ENCODE measurements at regions not wholly inside any gene's neighbourhood (a gene's known extent, or its start where the extent isn't known, plus 50 kb on each side); places are given as distances from the start of the nearest gene placed in this dataset.

GRCh38 chr16:17877821-17878360 is 407.1 kb upstream of the XYLT1 start:
- no peaks in the 10 kb centered on the region for H3K4me1 Mint-ChIP-seq
- H3K4me3 Mint-ChIP-seq = no peak overlapping the region
- H3K9me3 Mint-ChIP-seq = peaks cover 0 to 4% (median 2%) of the 10 kb centered on the region in 3 donors
- H3K27ac Mint-ChIP-seq = no peak overlapping the region
- peaks cover 4% of the 10 kb centered on the region for H3K27me3 Mint-ChIP-seq
- no peaks in the 10 kb centered on the region for H3K36me3 Mint-ChIP-seq

- no peaks in the 10 kb centered on the region for H3K36me3 Mint-ChIP-seq
- no peaks in the 10 kb centered on the region for H3K4me1 Mint-ChIP-seq
- H3K4me3 Mint-ChIP-seq = no peak overlapping the region
- no peak overlapping the region for H3K27ac Mint-ChIP-seq
- peaks cover 3% of the 10 kb centered on the region for H3K27me3 Mint-ChIP-seq
- H3K9me3 Mint-ChIP-seq = peaks cover 0 to 1% (median 0%) of the 10 kb centered on the region in 3 donors
Observed at GRCh38 chr16:17866996-17867395, 396.2 kb upstream of the XYLT1 start.

- H3K9me3 Mint-ChIP-seq = no peaks in the 10 kb centered on the region
- no peak overlapping the region for H3K4me3 Mint-ChIP-seq
- H3K27me3 Mint-ChIP-seq = peaks cover 5% of the 10 kb centered on the region
- no peak overlapping the region for H3K27ac Mint-ChIP-seq
- no peaks in the 10 kb centered on the region for H3K4me1 Mint-ChIP-seq
- no peaks in the 10 kb centered on the region for H3K36me3 Mint-ChIP-seq
Observed at GRCh38 chr16:17861981-17862479, 391.3 kb upstream of the XYLT1 start.

- Mint-ChIP-seq H3K27ac (no peak overlapping the region), H3K36me3 (no peaks in the 10 kb centered on the region), H3K9me3 (peaks cover 0 to 9% (median 4%) of the 10 kb centered on the region in 3 donors), H3K4me1 (peaks cover 0 to 2% (median 0%) of the 10 kb centered on the region in 3 donors), H3K4me3 (no peak overlapping the region), H3K27me3 (peaks cover 5% of the 10 kb centered on the region)
Observed at GRCh38 chr16:17858061-17858460, 387.3 kb upstream of the XYLT1 start.

DNA sequence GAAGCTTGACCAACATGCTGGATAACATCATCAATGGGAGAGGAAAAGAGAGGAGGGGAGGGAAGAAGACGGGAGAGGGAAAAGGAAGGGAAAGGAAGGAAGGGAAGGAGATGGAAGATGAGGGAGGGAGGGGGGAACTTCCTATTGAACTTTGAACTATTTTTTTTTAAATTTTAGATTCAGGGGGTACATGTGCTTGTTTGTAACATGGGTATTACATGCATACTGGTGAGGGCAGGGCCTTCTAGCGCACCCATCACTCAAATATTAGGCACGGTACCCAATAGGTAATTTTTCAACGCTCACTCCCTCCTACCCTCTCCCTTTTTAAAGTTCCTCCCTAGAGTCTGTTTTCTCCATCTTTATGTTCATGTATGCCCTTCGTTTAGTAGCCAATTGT is 383.2 kb upstream of the XYLT1 start:
- Mint-ChIP-seq H3K4me3 (no peak overlapping the region), H3K4me1 (peaks cover 0 to 2% (median 0%) of the 10 kb centered on the region in 3 donors), H3K27me3 (no peaks in the 10 kb centered on the region), H3K36me3 (no peaks in the 10 kb centered on the region), H3K27ac (no peak overlapping the region), H3K9me3 (peaks cover 0 to 15% (median 7%) of the 10 kb centered on the region in 3 donors)

DNA sequence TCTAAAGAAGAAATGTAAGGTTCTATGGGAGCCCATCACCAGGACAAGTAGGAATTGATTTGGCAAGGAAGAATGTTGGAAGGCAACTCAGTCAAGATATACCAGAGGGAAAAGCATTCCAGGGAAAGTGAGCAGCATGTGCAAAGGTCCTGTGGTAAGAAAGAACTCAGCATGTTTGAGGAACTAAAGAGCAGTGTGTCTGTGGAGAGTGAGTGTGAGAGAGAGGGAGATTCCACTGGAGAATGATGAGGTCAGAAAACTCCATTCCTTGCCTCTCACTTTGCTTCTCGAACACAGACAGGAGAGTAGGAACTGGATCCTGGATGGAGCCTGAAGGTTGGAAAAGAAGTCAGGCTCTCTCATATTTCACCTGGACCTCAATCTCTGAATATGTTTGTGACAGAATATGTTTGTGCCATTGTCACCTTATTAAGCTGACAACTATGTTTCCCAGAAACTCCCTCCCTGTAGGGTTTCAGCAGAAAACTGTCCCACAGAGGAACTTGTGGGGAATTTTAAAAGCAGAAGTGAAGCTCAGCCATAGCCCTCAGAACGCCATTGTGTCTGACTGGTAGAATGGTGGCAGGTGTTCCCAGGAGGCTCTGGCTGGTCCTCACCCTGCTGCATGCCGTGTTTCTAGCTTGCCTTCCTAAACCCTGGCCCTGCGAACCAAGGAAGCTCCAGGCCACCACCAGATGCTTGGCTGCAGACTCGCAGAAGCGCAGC is 382.4 kb upstream of the XYLT1 start:
- Mint-ChIP-seq H3K4me3 (no peak overlapping the region), H3K4me1 (peaks cover 0 to 2% (median 0%) of the 10 kb centered on the region in 3 donors), H3K36me3 (no peaks in the 10 kb centered on the region), H3K9me3 (peaks cover 0 to 15% (median 7%) of the 10 kb centered on the region in 3 donors), H3K27me3 (no peaks in the 10 kb centered on the region), H3K27ac (no peak overlapping the region)

DNA sequence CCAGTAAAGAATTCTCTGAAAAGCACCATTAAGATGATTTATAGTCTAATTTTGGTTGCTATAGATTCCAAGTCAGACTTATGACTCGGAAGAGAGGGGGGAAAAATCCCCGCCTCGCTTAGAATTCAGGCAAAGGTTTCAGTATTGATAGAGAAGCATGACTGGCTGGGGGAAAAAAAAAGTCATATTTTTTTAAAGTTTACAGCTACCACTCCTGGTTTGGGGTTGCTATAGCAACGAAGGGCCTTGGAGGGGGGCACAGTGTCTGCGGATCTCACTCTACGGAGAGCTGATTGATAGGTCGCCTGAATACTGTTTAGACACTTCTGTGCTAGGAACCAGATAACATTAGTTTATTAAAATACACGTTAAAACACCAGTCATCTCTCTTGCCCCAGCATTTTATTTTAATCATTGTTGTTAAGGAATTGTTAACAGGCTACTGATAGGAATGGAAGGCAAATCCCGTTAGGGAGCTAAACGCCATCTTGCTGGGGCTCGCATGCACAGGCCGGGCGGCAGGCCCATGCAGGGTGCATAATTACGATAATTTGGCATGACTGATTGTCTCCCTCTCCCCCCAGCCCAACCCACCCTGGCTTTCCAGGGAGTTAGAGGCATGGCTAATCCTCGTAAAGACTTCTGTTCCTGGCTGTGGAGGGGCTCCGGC is 380.0 kb upstream of the XYLT1 start:
- H3K4me1 Mint-ChIP-seq = peaks cover 0 to 2% (median 0%) of the 10 kb centered on the region in 3 donors
- H3K27me3 Mint-ChIP-seq = no peaks in the 10 kb centered on the region
- no peak overlapping the region for H3K27ac Mint-ChIP-seq
- peaks cover 0 to 9% (median 5%) of the 10 kb centered on the region in 3 donors for H3K9me3 Mint-ChIP-seq
- no peak overlapping the region for H3K4me3 Mint-ChIP-seq
- no peaks in the 10 kb centered on the region for H3K36me3 Mint-ChIP-seq

- H3K4me1 Mint-ChIP-seq = no peaks in the 10 kb centered on the region
- no peak overlapping the region for H3K4me3 Mint-ChIP-seq
- no peaks in the 10 kb centered on the region for H3K27me3 Mint-ChIP-seq
- H3K27ac Mint-ChIP-seq = no peak overlapping the region
- no peaks in the 10 kb centered on the region for H3K36me3 Mint-ChIP-seq
- H3K9me3 Mint-ChIP-seq = peaks cover 0 to 3% (median 0%) of the 10 kb centered on the region in 3 donors
Observed at GRCh38 chr16:17847234-17847795, 376.6 kb upstream of the XYLT1 start.

DNA sequence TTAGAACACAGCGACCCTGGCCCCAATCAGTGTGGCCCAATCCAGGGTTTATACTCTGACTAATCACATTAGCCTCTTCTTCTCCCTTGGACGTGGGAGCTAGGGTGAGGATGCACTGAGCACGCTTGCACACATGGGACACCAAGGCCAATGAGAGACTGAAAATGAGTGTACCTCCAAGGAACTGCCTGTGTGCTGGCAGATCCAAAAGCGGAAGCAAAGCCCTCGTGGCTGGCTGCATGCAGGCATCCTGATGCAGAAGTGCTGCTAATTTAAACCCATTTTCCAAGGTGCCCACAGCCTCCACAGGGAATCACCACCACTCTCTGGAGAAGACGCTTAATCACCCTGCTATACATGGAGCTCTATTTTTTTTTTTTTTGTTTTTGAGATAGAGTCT is 375.3 kb upstream of the XYLT1 start:
- peaks cover 0 to 3% (median 0%) of the 10 kb centered on the region in 3 donors for H3K9me3 Mint-ChIP-seq
- no peaks in the 10 kb centered on the region for H3K4me1 Mint-ChIP-seq
- no peak overlapping the region for H3K4me3 Mint-ChIP-seq
- peak overlapping the region in 1 of 3 donors; percentile 72 for H3K27ac Mint-ChIP-seq
- H3K27me3 Mint-ChIP-seq = peaks cover 1% of the 10 kb centered on the region
- H3K36me3 Mint-ChIP-seq = no peaks in the 10 kb centered on the region

GRCh38 chr16:17845031-17845430 is 374.3 kb upstream of the XYLT1 start:
- H3K4me3 Mint-ChIP-seq = no peak overlapping the region
- H3K4me1 Mint-ChIP-seq = no peaks in the 10 kb centered on the region
- H3K36me3 Mint-ChIP-seq = no peaks in the 10 kb centered on the region
- peak overlapping the region in 1 of 3 donors; percentile 18 for H3K27ac Mint-ChIP-seq
- H3K27me3 Mint-ChIP-seq = peaks cover 1% of the 10 kb centered on the region
- peaks cover 0 to 3% (median 0%) of the 10 kb centered on the region in 3 donors for H3K9me3 Mint-ChIP-seq

GRCh38 chr16:17843905-17844304 is 373.1 kb upstream of the XYLT1 start:
- Mint-ChIP-seq H3K36me3 (no peaks in the 10 kb centered on the region), H3K4me1 (no peaks in the 10 kb centered on the region), H3K27ac (no peak overlapping the region), H3K4me3 (no peak overlapping the region), H3K9me3 (peaks cover 0 to 3% (median 0%) of the 10 kb centered on the region in 3 donors), H3K27me3 (peaks cover 1% of the 10 kb centered on the region)

DNA sequence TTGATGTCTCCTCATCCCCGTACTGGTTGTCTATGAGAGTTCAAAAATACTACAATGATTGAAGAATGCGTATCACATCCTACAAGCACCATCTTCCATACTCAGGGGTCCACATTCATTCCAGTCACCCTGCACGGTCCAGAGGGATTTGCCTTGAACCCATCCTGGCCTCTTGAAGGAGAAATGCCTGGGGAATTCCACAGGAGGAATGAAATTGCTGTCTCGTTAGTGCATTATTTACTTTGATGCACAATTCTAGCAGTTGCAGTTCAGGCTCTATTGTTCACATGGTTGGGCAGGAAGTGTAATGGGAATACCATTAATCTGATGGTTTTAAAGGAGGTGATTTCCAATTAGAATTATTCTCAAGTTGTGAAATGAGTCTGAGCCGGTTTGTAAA is 369.1 kb upstream of the XYLT1 start:
- H3K4me3 Mint-ChIP-seq = no peak overlapping the region
- peaks cover 0 to 3% (median 0%) of the 10 kb centered on the region in 3 donors for H3K9me3 Mint-ChIP-seq
- H3K27me3 Mint-ChIP-seq = peaks cover 1% of the 10 kb centered on the region
- H3K27ac Mint-ChIP-seq = no peak overlapping the region
- no peaks in the 10 kb centered on the region for H3K4me1 Mint-ChIP-seq
- no peaks in the 10 kb centered on the region for H3K36me3 Mint-ChIP-seq

- H3K9me3 Mint-ChIP-seq = peaks cover 0 to 3% (median 0%) of the 10 kb centered on the region in 3 donors
- peaks cover 4% of the 10 kb centered on the region for H3K27me3 Mint-ChIP-seq
- no peaks in the 10 kb centered on the region for H3K36me3 Mint-ChIP-seq
- no peaks in the 10 kb centered on the region for H3K4me1 Mint-ChIP-seq
- H3K4me3 Mint-ChIP-seq = no peak overlapping the region
- peak overlapping the region in 1 of 3 donors; percentile 20 for H3K27ac Mint-ChIP-seq
Observed at GRCh38 chr16:17839272-17839671, 368.5 kb upstream of the XYLT1 start.

DNA sequence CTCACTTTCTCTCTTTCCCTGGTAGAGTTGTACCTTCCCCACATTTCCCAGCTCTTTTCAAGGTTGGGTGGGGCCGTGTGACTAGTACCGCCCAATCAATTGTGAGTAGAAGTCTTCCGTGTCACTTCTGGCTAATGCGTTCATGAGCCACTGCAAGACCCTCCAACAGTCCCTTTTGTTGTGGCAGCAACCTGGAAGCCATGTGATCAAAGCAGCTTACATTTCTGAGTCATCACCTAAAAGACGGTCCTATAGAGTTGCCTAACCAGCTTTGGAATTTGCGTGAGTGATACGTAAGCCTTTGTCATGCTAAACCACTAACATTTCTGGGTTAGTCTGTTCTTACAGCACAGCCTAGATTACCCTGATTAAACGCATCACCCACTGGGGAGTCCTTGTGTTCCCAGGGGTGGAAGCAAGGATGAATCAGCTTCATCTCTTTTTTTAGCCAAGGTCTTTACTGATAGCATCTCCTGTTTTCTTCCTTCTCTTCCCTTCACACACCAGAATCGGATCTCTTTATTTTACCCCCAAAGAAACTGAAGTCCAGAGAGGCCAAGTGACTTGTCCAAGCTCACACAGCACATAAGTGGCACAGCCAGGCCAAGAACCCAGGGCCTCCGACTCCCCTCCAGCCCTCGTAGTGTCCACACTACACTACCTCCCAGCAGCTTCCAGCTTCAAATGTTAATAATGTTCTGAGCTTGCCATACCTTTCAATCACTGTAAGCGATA is 366.3 kb upstream of the XYLT1 start:
- peaks cover 5% of the 10 kb centered on the region for H3K27me3 Mint-ChIP-seq
- H3K36me3 Mint-ChIP-seq = no peaks in the 10 kb centered on the region
- H3K4me3 Mint-ChIP-seq = no peak overlapping the region
- H3K4me1 Mint-ChIP-seq = no peaks in the 10 kb centered on the region
- H3K9me3 Mint-ChIP-seq = no peaks in the 10 kb centered on the region
- no peak overlapping the region for H3K27ac Mint-ChIP-seq

Data from IgD-negative memory B cell (primary cell).